ENCODE measurements at regions not wholly inside any gene's neighbourhood (a gene's known extent, or its start where the extent isn't known, plus 50 kb on each side); places are given as distances from the start of the nearest gene placed in this dataset.
A peak's percentile ranks its signal among the peaks of the same experiment; 100 is the strongest.

GRCh38 chr12:47610686-47611252 is 95.1 kb downstream of the RPAP3 start:
- no peak for DNase-seq

GRCh38 chr12:47609806-47610205 is 96.0 kb downstream of the RPAP3 start:
- DNase-seq: no peak

- DNase-seq: peak; percentile 7
Measured at GRCh38 chr12:47608671-47609070, 97.2 kb downstream of the RPAP3 start.

- DNase-seq: no peak
Measured at GRCh38 chr12:47604221-47604873, 101.5 kb downstream of the RPAP3 start.

GRCh38 chr12:47602949-47603558 is 102.8 kb downstream of the RPAP3 start:
- DNase-seq: no peak

- no peak for DNase-seq
Measured at GRCh38 chr12:47602325-47602724, 103.5 kb downstream of the RPAP3 start.

- DNase-seq: no peak
Measured at GRCh38 chr12:47601071-47601470, 104.8 kb downstream of the RPAP3 start.

- no peak for DNase-seq
Measured at GRCh38 chr12:47591795-47592194, 114.0 kb downstream of the RPAP3 start.

- no peak for DNase-seq
Measured at GRCh38 chr12:47591361-47591791, 114.5 kb downstream of the RPAP3 start.

- no peak for DNase-seq
Measured at GRCh38 chr12:47590771-47591360, 115.0 kb downstream of the RPAP3 start.

GRCh38 chr12:47586952-47587669 is 118.7 kb downstream of the RPAP3 start:
- no peak for DNase-seq

GRCh38 chr12:47585507-47585906 is 120.3 kb downstream of the RPAP3 start:
- DNase-seq: no peak

- no peak for DNase-seq
Measured at GRCh38 chr12:47578836-47579235, 127.0 kb downstream of the RPAP3 start.

- no peak for DNase-seq
Measured at GRCh38 chr12:47577206-47577989, 128.4 kb downstream of the RPAP3 start.

GRCh38 chr12:47576289-47576945 is 129.4 kb downstream of the RPAP3 start:
- DNase-seq: no peak

GRCh38 chr12:47574252-47575021 is 131.4 kb downstream of the RPAP3 start:
- DNase-seq: no peak

- DNase-seq: no peak
Measured at GRCh38 chr12:47573146-47573659, 132.6 kb downstream of the RPAP3 start.

- no peak for DNase-seq
Measured at GRCh38 chr12:47570151-47570550, 135.7 kb downstream of the RPAP3 start.

GRCh38 chr12:47562201-47562600 is 143.6 kb downstream of the RPAP3 start:
- DNase-seq: no peak

- no peak for DNase-seq
Measured at GRCh38 chr12:47561746-47562145, 144.1 kb downstream of the RPAP3 start.

GRCh38 chr12:47560415-47560814 is 145.4 kb downstream of the RPAP3 start:
- DNase-seq: no peak
